A549 (cell line): ENCODE measurements at regions not wholly inside any gene's neighbourhood (a gene's known extent, or its start where the extent isn't known, plus 50 kb on each side); places are given as distances from the start of the nearest gene placed in this dataset.

Experiments used
- ATAC-seq, 2 experiments: fragments of 200-7000 bp in 1 of 2; fragments of >200 bp in 1 of 2; cut with Nextera tagmentation in 1 of 2; cut with Tn5 transposase in 1 of 2; 3 replicates each; pipeline versions ENCODE4 v1.8.0 to v1.9.1; 2018 to 2020; ENCODE audit warnings: mild to moderate bottlenecking in 1 of 2, moderate library complexity in 1 of 2
- CTCF ChIA-PET: fragments of 300-600 bp; sonication (Branson Sonifier 250); formaldehyde crosslinking; extraction: SDS; loops from one replicate; lab custom pipeline; 2021; ENCODE audit warnings: antibody characterized with exemption, inconsistent platforms; lab: Yijun Ruan, JAX
- POLR2A ChIA-PET: fragments of 350-600 bp; formaldehyde crosslinking; extraction: SDS; loops from one replicate; lab custom pipeline; 2021; ENCODE audit warnings: antibody characterized with exemption, inconsistent platforms; lab: Yijun Ruan, JAX
- DNase-seq, 2 experiments: peaks; one replicate each; pipeline versions ENCODE4 v3.0.0 to v3.0.0-alpha.2; 2011 to 2016; ENCODE audit warnings: low read depth in 1 of 2, low spot score in 1 of 2
- FAIRE-seq: peaks from 2 replicates; lab custom pipeline; 2011; peaks lifted over from hg19 to GRCh38; lab: Jason Lieb, UNC
- H3K27ac ChIP-seq, 2 experiments: fragments of >200 bp; sonication (Bioruptor Twin); formaldehyde crosslinking; 3 replicates each; pipeline ENCODE4 v1.5.1; 2016 to 2017
- H3K4me1 ChIP-seq: fragments of >200 bp; sonication (Bioruptor Twin); formaldehyde crosslinking; 3 replicates; pipeline ENCODE4 v1.6.1; 2016
- H3K4me2 ChIP-seq: fragments of >200 bp; sonication (Bioruptor Twin); formaldehyde crosslinking; 3 replicates; pipeline ENCODE4 v1.6.1; 2016
- H3K4me3 ChIP-seq: fragments of >200 bp; sonication (Bioruptor Twin); formaldehyde crosslinking; 3 replicates; pipeline ENCODE4 v1.5.1; 2016
- H3K9me3 ChIP-seq: fragments of >200 bp; sonication (Bioruptor Twin); formaldehyde crosslinking; 3 replicates; pipeline ENCODE4 v1.6.1; 2016
- ATOH8 ChIP-seq: fragments of 250-450 bp; sonication (Bioruptor Pico); IDR thresholded peaks from 2 replicates; pipeline ENCODE4 v1.5.0; 2020; ENCODE audit warnings: low read depth, mild to moderate bottlenecking, moderate library complexity
- BCL3 ChIP-seq: fragments of >200 bp; sonication (Bioruptor Twin); formaldehyde crosslinking; IDR thresholded peaks from 3 replicates; pipeline ENCODE4 v1.6.1; 2016
- BHLHE40 ChIP-seq: IDR thresholded peaks from 2 replicates; pipeline ENCODE4 v1.6.1; 2012; ENCODE audit warnings: low read depth, low read length, inconsistent platforms
- CBX2 ChIP-seq: fragments of 200-600 bp; sonication (generic); IDR thresholded peaks from 2 replicates; pipeline ENCODE4 v1.6.1; 2016; ENCODE audit warnings: low read depth, mild to moderate bottlenecking, borderline replicate concordance
- CBX8 ChIP-seq: fragments of 200-600 bp; sonication (generic); IDR thresholded peaks from 2 replicates; pipeline ENCODE4 v1.6.1; 2016
- CTCF ChIP-seq: fragments of >200 bp; sonication (Bioruptor Twin); formaldehyde crosslinking; IDR thresholded peaks from 3 replicates; pipeline ENCODE4 v1.5.1; 2016
- E2F6 ChIP-seq: IDR thresholded peaks from 2 replicates; pipeline ENCODE4 v1.6.1; 2012; ENCODE audit warnings: low read depth, borderline replicate concordance
- EHMT2 ChIP-seq: fragments of 200-600 bp; sonication (generic); IDR thresholded peaks from 2 replicates; pipeline ENCODE4 v1.6.1; 2016; ENCODE audit warnings: antibody characterized with exemption, low read depth, mild to moderate bottlenecking, moderate library complexity
- ESRRA ChIP-seq: fragments of 150-350 bp; IDR thresholded peaks from 2 replicates; pipeline ENCODE4 v1.6.1; 2014; ENCODE audit warnings: mild to moderate bottlenecking, low read length, borderline replicate concordance
- FOSL2 ChIP-seq, 2 experiments: fragments of 450-650 bp in 1 of 2; fragments of >200 bp in 1 of 2; sonication (Bioruptor Twin) in 1 of 2; formaldehyde crosslinking; IDR thresholded peaks; 2 replicates each; pipeline versions ENCODE4 v1.5.0 to v1.6.1; 2016 to 2020; ENCODE audit warnings: mild to moderate bottlenecking in 1 of 2, moderate library complexity in 1 of 2
- GATA3 ChIP-seq: IDR thresholded peaks from 2 replicates; pipeline ENCODE4 v1.6.1; 2012; ENCODE audit warnings: borderline replicate concordance
- HDAC2 ChIP-seq: fragments of 200-600 bp; sonication (generic); IDR thresholded peaks from 2 replicates; pipeline ENCODE4 v1.6.1; 2016
- HES2 ChIP-seq: fragments of >200 bp; sonication (Bioruptor Twin); formaldehyde crosslinking; IDR thresholded peaks from 2 replicates; pipeline ENCODE4 v1.6.1; 2016
- JUN ChIP-seq, 2 experiments: fragments of >200 bp; sonication (Bioruptor Twin); formaldehyde crosslinking; IDR thresholded peaks; 2 replicates in 1 of 2; 3 replicates in 1 of 2; pipeline ENCODE4 v1.6.1; 2016 to 2017
- KDM1A ChIP-seq: fragments of 200-600 bp; sonication (generic); IDR thresholded peaks from 2 replicates; pipeline ENCODE4 v1.6.1; 2016; ENCODE audit warnings: low read depth, mild to moderate bottlenecking
- MAX ChIP-seq: IDR thresholded peaks from 2 replicates; pipeline ENCODE4 v1.6.1; 2012
- MAZ ChIP-seq: fragments of 150-350 bp; IDR thresholded peaks from 2 replicates; pipeline ENCODE4 v1.6.1; 2014; ENCODE audit warnings: antibody characterized with exemption, low read depth, low read length, borderline replicate concordance
- POLR2A ChIP-seq: IDR thresholded peaks from 2 replicates; pipeline ENCODE4 v1.6.1; 2012; ENCODE audit warnings: mild to moderate bottlenecking, low read length
- POLR2AphosphoS2 ChIP-seq: conservative IDR thresholded peaks from 2 replicates; pipeline ENCODE4 v1.6.1; 2012; ENCODE audit warnings: low read length, improper control_type of control experiment, inconsistent platforms
- RCOR1 ChIP-seq: fragments of 150-350 bp; IDR thresholded peaks from 2 replicates; pipeline ENCODE4 v1.6.1; 2014; ENCODE audit warnings: antibody characterized with exemption, low read length, low read depth
- SMC3 ChIP-seq: fragments of >200 bp; sonication (Bioruptor Twin); formaldehyde crosslinking; IDR thresholded peaks from 3 replicates; pipeline ENCODE4 v1.6.1; 2018; ENCODE audit warnings: inconsistent platforms
- SREBF2 ChIP-seq: fragments of 450-650 bp; IDR thresholded peaks from 2 replicates; pipeline ENCODE4 v1.6.1; 2014; ENCODE audit warnings: mild to moderate bottlenecking, moderate library complexity
- WGBS: methylation state at CpG from one replicate; pipeline ENCODE4 v1.1.6; 2017; ENCODE audit errors: missing lambda C conversion rate; 5-methylcytosine and 5-hydroxymethylcytosine counted together

GRCh38 chr3:46135475-46135874 is 72.6 kb downstream of the CCR1 start:
- no peak for FAIRE-seq
- H3K4me2 ChIP-seq: no peak overlapping the region
- no peak for TF ChIP-seq CTCF
- no peak for TF ChIP-seq HDAC2
- no peak for TF ChIP-seq SMC3
- no peak for TF ChIP-seq RCOR1
- no peak for TF ChIP-seq POLR2A
- TF ChIP-seq SREBF2: no peak
- no peak for TF ChIP-seq EHMT2

GRCh38 chr3:46133285-46133684 is 74.8 kb downstream of the CCR1 start:
- Histone ChIP-seq H3K4me1 (no peaks in the 10 kb centered on the region), H3K27ac (no peak overlapping the region)
- DNase-seq: no peak
- WGBS: 0% methylated on average over 2 of the region's 3 CpGs
- TF ChIP-seq ESRRA (no peak), CTCF (no peak), JUN (IDR thresholded peaks at IDR 0.05) (no peak), KDM1A (no peak)
- TF ChIP-seq, all 56 proteins: peak for 0
- no peaks in the 10 kb centered on the region for H3K9me3 ChIP-seq
- no peak overlapping the region for H3K4me2 ChIP-seq
- ChIA-PET POLR2A (no interaction called here), CTCF (no interaction called here)
- no peak for FAIRE-seq
- H3K4me3 ChIP-seq: no peak overlapping the region
- no peak for ATAC-seq

More at GRCh38 chr3:46135475-46135874, 72.6 kb downstream of the CCR1 start:
- no peak for ATAC-seq
- Histone ChIP-seq H3K4me3 (no peak overlapping the region), H3K4me1 (no peaks in the 10 kb centered on the region), H3K9me3 (no peaks in the 10 kb centered on the region), H3K27ac (no peak overlapping the region)
- POLR2A ChIA-PET: no interaction called here
- CTCF ChIA-PET: no interaction called here
- DNase-seq: no peak
- WGBS: 4% methylated on average over 3 of the region's 3 CpGs

GRCh38 chr3:46132565-46132964 is 75.5 kb downstream of the CCR1 start:
- Histone ChIP-seq H3K4me1 (no peaks in the 10 kb centered on the region), H3K4me2 (no peak overlapping the region), H3K27ac (no peak overlapping the region), H3K9me3 (no peaks in the 10 kb centered on the region), H3K4me3 (no peak overlapping the region)
- CTCF ChIA-PET: no interaction called here
- WGBS: 61% methylated on average over 4 of the region's 4 CpGs
- DNase-seq (no peak), FAIRE-seq (no peak), ATAC-seq (no peak)
- POLR2A ChIA-PET: no interaction called here
- TF ChIP-seq HES2 (no peak), MAX (no peak)

- no peak for DNase-seq
- no peak for ATAC-seq
- no peak for FAIRE-seq
- POLR2A ChIA-PET: no interaction called here
- Histone ChIP-seq H3K4me1 (no peaks in the 10 kb centered on the region), H3K4me3 (no peak overlapping the region), H3K9me3 (no peaks in the 10 kb centered on the region), H3K27ac (no peak overlapping the region), H3K4me2 (no peak overlapping the region)
- 48% methylated on average over 8 of the region's 8 CpGs for WGBS
- CTCF ChIA-PET: no interaction called here
- TF ChIP-seq KDM1A (no peak), BHLHE40 (no peak), EHMT2 (no peak), E2F6 (no peak), ATOH8 (CRISPR knock-in tag) (no peak), BCL3 (no peak), FOSL2 (IDR thresholded peaks at IDR 0.05) (no peak), FOSL2 (CRISPR knock-in tag; IDR thresholded peaks at IDR 0.05) (no peak), CBX8 (no peak), GATA3 (no peak), CBX2 (no peak), HES2 (no peak), MAZ (no peak), POLR2AphosphoS2 (no peak)
Measured at GRCh38 chr3:46131884-46132450, 76.1 kb downstream of the CCR1 start.
